Coronary artery (tissue), 2 donors: ENCODE measurements at regions not wholly inside any gene's neighbourhood (a gene's known extent, or its start where the extent isn't known, plus 50 kb on each side); places are given as distances from the start of the nearest gene placed in this dataset.
"Not testable (repeated sequence)": the region's sequence is repeated elsewhere in the genome, so short reads cannot be mapped to it uniquely, and the experiment has no call there.

Source experiments
- DNase-seq: peaks from one replicate; pipeline ENCODE4 v3.0.0-alpha.2; 2017; ENCODE audit warnings: low spot score
- H3K27ac ChIP-seq, 2 donors: fragments of 200-600 bp; sonication (generic); one replicate each; pipeline ENCODE4 v1.5.1; 2016 to 2019
- H3K4me3 ChIP-seq: fragments of 200-600 bp; sonication (generic); 2 replicates; pipeline ENCODE4 v1.5.1; 2016; ENCODE audit warnings: mild to moderate bottlenecking, moderate library complexity
- CTCF ChIP-seq: fragments of 200-600 bp; sonication (generic); IDR thresholded peaks from one replicate; pipeline ENCODE4 v1.5.1; 2019; ENCODE audit warnings: antibody characterized with exemption

GRCh38 chrX:73916931-73917667 is 64.6 kb upstream of the XIST start:
- no peak overlapping the region for H3K27ac ChIP-seq
- no peak for TF ChIP-seq CTCF
- no peak overlapping the region for H3K4me3 ChIP-seq
- no peak for DNase-seq

GRCh38 chrX:73916489-73916888 is 64.0 kb upstream of the XIST start:
- TF ChIP-seq CTCF: no peak
- no peak for DNase-seq
- H3K27ac ChIP-seq: no peak overlapping the region
- H3K4me3 ChIP-seq: no peak overlapping the region

- not testable (repeated sequence) for DNase-seq, H3K4me3 ChIP-seq, H3K27ac ChIP-seq
These were observed 62.3 kb upstream of the XIST start for GRCh38 chrX:73914792-73915191.

GRCh38 chrX:73913580-73913979 is 61.1 kb upstream of the XIST start:
- no peak for TF ChIP-seq CTCF
- no peak overlapping the region for H3K27ac ChIP-seq
- no peak for DNase-seq
- H3K4me3 ChIP-seq: no peak overlapping the region

GRCh38 chrX:73911946-73912345 is 59.4 kb upstream of the XIST start:
- not testable (repeated sequence) for DNase-seq, H3K4me3 ChIP-seq, H3K27ac ChIP-seq

- H3K4me3 ChIP-seq, H3K27ac ChIP-seq, DNase-seq: not testable (repeated sequence)
These were observed 53.3 kb upstream of the XIST start for GRCh38 chrX:73905749-73906374.

GRCh38 chrX:73903941-73904340 is 51.4 kb upstream of the XIST start:
- no peak for TF ChIP-seq CTCF
- Histone ChIP-seq H3K27ac (no peak overlapping the region), H3K4me3 (no peak overlapping the region)
- no peak for DNase-seq
